NB4 (cell line): ENCODE measurements at regions not wholly inside any gene's neighbourhood (a gene's known extent, or its start where the extent isn't known, plus 50 kb on each side); places are given as distances from the start of the nearest gene placed in this dataset.

Source experiments
- CTCF ChIP-seq: IDR thresholded peaks from one replicate; pipeline ENCODE4 v1.5.1; 2012; ENCODE audit warnings: low read depth, low read length
- MAX ChIP-seq: IDR thresholded peaks from 2 replicates; pipeline ENCODE4 v1.6.1; 2011; ENCODE audit warnings: low read depth, low read length
- POLR2A ChIP-seq: IDR thresholded peaks from 2 replicates; pipeline ENCODE4 v1.6.1; 2011; ENCODE audit warnings: mild to moderate bottlenecking; ENCODE audit not compliant: insufficient read length; ENCODE audit errors: extremely low read depth

- TF ChIP-seq MAX (peak; percentile 23; the same call in 1 of the 2 replicates), CTCF (peak; percentile 89), POLR2A (no peak)
Observed at GRCh38 chr1:204763773-204764427, 78.4 kb upstream of the LRRN2 start.
